Progenitor cell of endocrine pancreas (in vitro differentiated cells): ENCODE measurements at regions not wholly inside any gene's neighbourhood (a gene's known extent, or its start where the extent isn't known, plus 50 kb on each side); places are given as distances from the start of the nearest gene placed in this dataset.

Source experiments
- DNase-seq: peaks from one replicate; pipeline ENCODE4 v3.0.0; 2021; ENCODE audit warnings: low spot score; ENCODE audit not compliant: unreplicated experiment
- H3K27ac Mint-ChIP-seq: 2 replicates; pipeline ENCODE4 v1.8.0; 2021; ENCODE audit warnings: mild to moderate bottlenecking, moderate library complexity, mixed read lengths
- H3K27me3 Mint-ChIP-seq: 2 replicates; pipeline ENCODE4 v1.8.0; 2021; ENCODE audit warnings: mixed read lengths
- H3K36me3 Mint-ChIP-seq: 2 replicates; pipeline ENCODE4 v1.8.0; 2022; ENCODE audit warnings: mixed read lengths; ENCODE audit not compliant: insufficient read depth
- H3K4me1 Mint-ChIP-seq: 2 replicates; pipeline ENCODE4 v1.8.0; 2021; ENCODE audit warnings: low read depth, mixed read lengths
- H3K4me3 Mint-ChIP-seq: 2 replicates; pipeline ENCODE4 v1.8.0; 2021; ENCODE audit warnings: low read depth, mild to moderate bottlenecking, moderate library complexity, mixed read lengths
- H3K9me3 Mint-ChIP-seq: 2 replicates; pipeline ENCODE4 v1.8.0; 2021; ENCODE audit warnings: low read depth, mixed read lengths
- CTCF ChIP-seq: fragments of 200-600 bp; sonication (generic); IDR thresholded peaks from one replicate; pipeline ENCODE4 v1.5.0; 2021; ENCODE audit warnings: antibody characterized with exemption, mild to moderate bottlenecking; ENCODE audit not compliant: unreplicated experiment

- no peak overlapping the region for H3K4me3 Mint-ChIP-seq
- TF ChIP-seq CTCF = peak; percentile 51
- no peak for DNase-seq
- no peaks in the 10 kb centered on the region for H3K27me3 Mint-ChIP-seq
- peaks cover 5% of the 10 kb centered on the region for H3K36me3 Mint-ChIP-seq
- peaks cover 24% of the 10 kb centered on the region for H3K9me3 Mint-ChIP-seq
- peaks cover 2% of the 10 kb centered on the region for H3K4me1 Mint-ChIP-seq
- H3K27ac Mint-ChIP-seq = no peak overlapping the region
Observed at GRCh38 chr10:111344804-111345203, 268.0 kb downstream of the ADRA2A start.

GRCh38 chr10:111347386-111348013, 270.7 kb downstream of the ADRA2A start:
- H3K4me3 Mint-ChIP-seq = no peak overlapping the region
- no peak overlapping the region for H3K27ac Mint-ChIP-seq
- peaks cover 1% of the 10 kb centered on the region for H3K27me3 Mint-ChIP-seq
- peaks cover 2% of the 10 kb centered on the region for H3K9me3 Mint-ChIP-seq
- DNase-seq = no peak
- H3K4me1 Mint-ChIP-seq = peaks cover 2% of the 10 kb centered on the region
- no peak for TF ChIP-seq CTCF
- H3K36me3 Mint-ChIP-seq = peaks cover under 1% of the 10 kb centered on the region

- Mint-ChIP-seq H3K36me3 (no peaks in the 10 kb centered on the region), H3K4me3 (no peak overlapping the region), H3K27ac (no peak overlapping the region), H3K4me1 (peaks cover 2% of the 10 kb centered on the region), H3K9me3 (no peaks in the 10 kb centered on the region), H3K27me3 (peaks cover 2% of the 10 kb centered on the region)
- no peak for DNase-seq
- no peak for TF ChIP-seq CTCF
Observed at GRCh38 chr10:111348076-111348475, 271.2 kb downstream of the ADRA2A start.

- Mint-ChIP-seq H3K9me3 (no peaks in the 10 kb centered on the region), H3K27me3 (peaks cover 21% of the 10 kb centered on the region), H3K36me3 (no peaks in the 10 kb centered on the region), H3K4me3 (no peak overlapping the region), H3K4me1 (no peaks in the 10 kb centered on the region), H3K27ac (no peak overlapping the region)
- DNase-seq = no peak
- no peak for TF ChIP-seq CTCF
Observed at GRCh38 chr10:111354859-111355258, 278.0 kb downstream of the ADRA2A start.

GRCh38 chr10:111356571-111356970, 279.7 kb downstream of the ADRA2A start:
- H3K4me3 Mint-ChIP-seq = no peak overlapping the region
- no peak for TF ChIP-seq CTCF
- peaks cover 23% of the 10 kb centered on the region for H3K27me3 Mint-ChIP-seq
- peaks cover 2% of the 10 kb centered on the region for H3K4me1 Mint-ChIP-seq
- no peak for DNase-seq
- H3K9me3 Mint-ChIP-seq = no peaks in the 10 kb centered on the region
- no peaks in the 10 kb centered on the region for H3K36me3 Mint-ChIP-seq
- no peak overlapping the region for H3K27ac Mint-ChIP-seq
